Activated naive CD8-positive, alpha-beta T cell treated with anti-CD3 and anti-CD28 coated beads, Interleukin-2, amount 10 ng/mL, durations not matched to agents 7 days and 5 days (primary cell): ENCODE measurements at regions not wholly inside any gene's neighbourhood (a gene's known extent, or its start where the extent isn't known, plus 50 kb on each side); places are given as distances from the start of the nearest gene placed in this dataset.

Experiments used
- ATAC-seq: fragments of 150-1000 bp; cut with Tn5 transposase; one replicate; pipeline ENCODE4 v1.10.0; 2021; ENCODE audit warnings: low read depth, moderate library complexity
- POLR2A ChIA-PET: fragments of 350-600 bp; sonication (Branson Sonifier 250); formaldehyde crosslinking; loops from one replicate; lab custom pipeline; 2021; ENCODE audit warnings: antibody characterized with exemption; lab: Charles Lee
- DNase-seq: peaks from one replicate; pipeline ENCODE4 v3.0.0; 2021
- H3K27ac Mint-ChIP-seq: one replicate; pipeline ENCODE4 v1.8.0; 2022; ENCODE audit warnings: mild to moderate bottlenecking, mixed read lengths
- H3K27me3 Mint-ChIP-seq: one replicate; pipeline ENCODE4 v1.8.0; 2022; ENCODE audit warnings: mild to moderate bottlenecking, moderate library complexity, mixed read lengths
- H3K36me3 Mint-ChIP-seq: one replicate; pipeline ENCODE4 v1.8.0; 2021; ENCODE audit warnings: mild to moderate bottlenecking, mixed read lengths
- H3K4me1 Mint-ChIP-seq: one replicate; pipeline ENCODE4 v1.8.0; 2021; ENCODE audit warnings: mixed read lengths
- H3K4me3 Mint-ChIP-seq: one replicate; pipeline ENCODE4 v1.8.0; 2022; ENCODE audit warnings: mild to moderate bottlenecking, moderate library complexity, mixed read lengths
- H3K9me3 Mint-ChIP-seq: one replicate; pipeline ENCODE4 v1.8.0; 2021; ENCODE audit warnings: mixed read lengths

DNA sequence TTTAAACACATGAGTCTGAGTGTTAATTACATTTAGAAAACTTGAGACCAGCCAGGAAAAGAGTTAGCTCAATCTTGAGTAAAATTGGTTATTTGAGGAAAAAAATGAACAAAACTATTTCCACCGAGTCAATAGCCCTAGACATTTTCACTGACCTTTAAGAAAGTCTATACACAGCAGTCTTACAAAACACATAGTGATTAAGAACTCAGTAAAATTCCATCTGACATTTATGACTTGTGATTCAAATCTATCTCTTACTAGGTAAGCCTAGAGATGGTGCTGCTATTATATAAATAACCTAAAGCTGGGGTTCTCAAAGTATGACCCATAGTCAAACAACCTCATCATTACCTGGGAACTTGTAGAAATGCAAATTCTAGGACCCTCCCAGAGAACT is 109.1 kb upstream of the COL8A1 start:
- no peaks in the 10 kb centered on the region for H3K36me3 Mint-ChIP-seq
- H3K9me3 Mint-ChIP-seq = no peaks in the 10 kb centered on the region
- ATAC-seq (no peak), DNase-seq (no peak)
- POLR2A ChIA-PET = no interaction called here
- H3K27me3 Mint-ChIP-seq = no peaks in the 10 kb centered on the region
- H3K4me1 Mint-ChIP-seq = no peaks in the 10 kb centered on the region
- no peak overlapping the region for H3K27ac Mint-ChIP-seq
- no peak overlapping the region for H3K4me3 Mint-ChIP-seq

GRCh38 chr3:99526921-99527320 is 111.5 kb upstream of the COL8A1 start:
- H3K4me1 Mint-ChIP-seq = no peaks in the 10 kb centered on the region
- no peaks in the 10 kb centered on the region for H3K9me3 Mint-ChIP-seq
- POLR2A ChIA-PET = no interaction called here
- ATAC-seq = no peak
- DNase-seq = no peak
- H3K27me3 Mint-ChIP-seq = no peaks in the 10 kb centered on the region
- H3K27ac Mint-ChIP-seq = no peak overlapping the region
- H3K36me3 Mint-ChIP-seq = no peaks in the 10 kb centered on the region
- no peak overlapping the region for H3K4me3 Mint-ChIP-seq

GRCh38 chr3:99524559-99524958 is 113.8 kb upstream of the COL8A1 start:
- ATAC-seq (no peak), DNase-seq (no peak)
- Mint-ChIP-seq H3K27ac (no peak overlapping the region), H3K4me1 (no peaks in the 10 kb centered on the region), H3K36me3 (no peaks in the 10 kb centered on the region), H3K27me3 (no peaks in the 10 kb centered on the region), H3K9me3 (no peaks in the 10 kb centered on the region), H3K4me3 (no peak overlapping the region)
- POLR2A ChIA-PET = no interaction called here

GRCh38 chr3:99523431-99524127 is 114.8 kb upstream of the COL8A1 start:
- Mint-ChIP-seq H3K9me3 (no peaks in the 10 kb centered on the region), H3K4me1 (no peaks in the 10 kb centered on the region), H3K36me3 (no peaks in the 10 kb centered on the region), H3K27me3 (no peaks in the 10 kb centered on the region), H3K27ac (no peak overlapping the region), H3K4me3 (no peak overlapping the region)
- DNase-seq (no peak), ATAC-seq (no peak)
- POLR2A ChIA-PET = no interaction called here

DNA sequence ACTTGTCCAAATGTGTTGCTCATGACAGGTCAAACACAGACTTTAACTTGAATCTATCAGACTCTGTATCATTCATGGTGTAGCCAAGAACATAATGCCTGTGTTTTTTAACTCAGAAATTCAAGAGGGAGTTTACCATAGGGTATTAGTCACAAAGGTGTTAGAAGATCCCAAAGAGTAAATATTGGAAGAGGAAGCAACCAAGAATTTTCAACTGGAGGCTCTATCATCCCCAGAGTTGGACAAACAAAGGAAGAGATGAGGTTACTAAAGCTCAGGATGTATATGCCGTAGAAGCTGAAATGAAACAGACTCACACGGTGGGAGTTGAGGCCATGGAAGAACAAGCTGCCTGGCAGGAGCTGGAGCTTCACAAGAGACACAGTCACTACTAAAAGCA is 116.2 kb upstream of the COL8A1 start:
- Mint-ChIP-seq H3K27ac (no peak overlapping the region), H3K27me3 (no peaks in the 10 kb centered on the region), H3K9me3 (no peaks in the 10 kb centered on the region), H3K4me1 (no peaks in the 10 kb centered on the region), H3K4me3 (no peak overlapping the region), H3K36me3 (no peaks in the 10 kb centered on the region)
- POLR2A ChIA-PET = no interaction called here
- ATAC-seq = no peak
- DNase-seq = no peak

DNA sequence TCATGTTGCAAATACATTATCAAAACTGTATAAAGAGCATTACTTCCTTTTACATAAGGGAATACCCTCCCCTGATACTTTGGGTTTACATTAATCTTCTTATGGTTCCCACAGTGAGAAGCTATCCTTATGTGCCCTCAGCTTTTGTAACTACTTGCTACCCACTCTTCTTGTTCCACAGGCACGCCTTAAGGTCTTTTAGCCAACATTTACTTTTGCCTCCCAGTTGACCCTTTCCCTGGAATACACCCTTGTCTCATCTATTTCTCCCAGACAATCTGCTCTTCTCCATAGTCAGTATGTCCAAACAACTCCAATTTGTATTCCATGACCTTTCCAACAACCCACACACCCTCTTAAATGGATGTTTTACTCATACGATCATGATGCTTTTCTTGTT is 116.8 kb upstream of the COL8A1 start:
- no peaks in the 10 kb centered on the region for H3K4me1 Mint-ChIP-seq
- no peak overlapping the region for H3K27ac Mint-ChIP-seq

DNA sequence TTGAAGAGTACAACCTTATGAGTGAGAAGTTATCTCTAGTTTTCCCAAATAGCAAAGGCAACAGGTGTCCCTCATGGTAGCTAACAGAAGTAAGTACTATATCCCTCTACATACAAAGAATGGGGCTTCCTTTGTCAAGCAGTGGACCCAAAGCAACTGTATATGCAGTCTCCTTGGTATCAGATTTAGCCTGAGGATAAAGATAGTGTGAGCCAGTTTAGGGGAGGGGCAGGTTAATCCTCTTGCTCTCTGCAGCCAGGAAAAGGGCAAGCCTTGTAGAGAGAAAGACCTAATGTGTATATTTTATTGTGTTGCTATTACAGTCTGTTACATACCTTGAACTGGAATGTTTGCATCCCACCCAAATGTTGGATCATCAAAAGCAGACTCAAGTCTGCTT is 117.9 kb upstream of the COL8A1 start:
- no peaks in the 10 kb centered on the region for H3K9me3 Mint-ChIP-seq
- POLR2A ChIA-PET = no interaction called here

More for the DNA sequence above, 116.8 kb upstream of the COL8A1 start:
- Mint-ChIP-seq H3K27me3 (no peaks in the 10 kb centered on the region), H3K4me3 (no peak overlapping the region), H3K9me3 (no peaks in the 10 kb centered on the region), H3K36me3 (no peaks in the 10 kb centered on the region)
- no peak for ATAC-seq
- no peak for DNase-seq
- POLR2A ChIA-PET = no interaction called here

GRCh38 chr3:99516936-99517335 is 121.5 kb upstream of the COL8A1 start:
- no peak for DNase-seq
- POLR2A ChIA-PET = no interaction called here
- Mint-ChIP-seq H3K4me3 (no peak overlapping the region), H3K4me1 (no peaks in the 10 kb centered on the region), H3K27me3 (no peaks in the 10 kb centered on the region), H3K36me3 (no peaks in the 10 kb centered on the region), H3K27ac (no peak overlapping the region), H3K9me3 (no peaks in the 10 kb centered on the region)
- no peak for ATAC-seq

More for the DNA sequence above, 117.9 kb upstream of the COL8A1 start:
- Mint-ChIP-seq H3K36me3 (no peaks in the 10 kb centered on the region), H3K27ac (no peak overlapping the region), H3K27me3 (no peaks in the 10 kb centered on the region), H3K4me3 (no peak overlapping the region), H3K4me1 (no peaks in the 10 kb centered on the region)
- DNase-seq (no peak), ATAC-seq (no peak)

GRCh38 chr3:99515891-99516290 is 122.5 kb upstream of the COL8A1 start:
- no peaks in the 10 kb centered on the region for H3K27me3 Mint-ChIP-seq
- DNase-seq = no peak
- no peaks in the 10 kb centered on the region for H3K4me1 Mint-ChIP-seq
- POLR2A ChIA-PET = no interaction called here
- no peak for ATAC-seq
- H3K27ac Mint-ChIP-seq = no peak overlapping the region
- H3K9me3 Mint-ChIP-seq = no peaks in the 10 kb centered on the region
- H3K36me3 Mint-ChIP-seq = no peaks in the 10 kb centered on the region
- H3K4me3 Mint-ChIP-seq = no peak overlapping the region

- H3K9me3 Mint-ChIP-seq = no peaks in the 10 kb centered on the region
- H3K4me3 Mint-ChIP-seq = no peak overlapping the region
- no peak for ATAC-seq
- DNase-seq = no peak
- no peaks in the 10 kb centered on the region for H3K27me3 Mint-ChIP-seq
- H3K36me3 Mint-ChIP-seq = no peaks in the 10 kb centered on the region
- no peaks in the 10 kb centered on the region for H3K4me1 Mint-ChIP-seq
- H3K27ac Mint-ChIP-seq = no peak overlapping the region
- POLR2A ChIA-PET = no interaction called here
Measured at GRCh38 chr3:99509224-99509623, 129.2 kb upstream of the COL8A1 start.

- Mint-ChIP-seq H3K9me3 (no peaks in the 10 kb centered on the region), H3K36me3 (no peaks in the 10 kb centered on the region)
Measured at GRCh38 chr3:99508191-99508590, 130.2 kb upstream of the COL8A1 start.

DNA sequence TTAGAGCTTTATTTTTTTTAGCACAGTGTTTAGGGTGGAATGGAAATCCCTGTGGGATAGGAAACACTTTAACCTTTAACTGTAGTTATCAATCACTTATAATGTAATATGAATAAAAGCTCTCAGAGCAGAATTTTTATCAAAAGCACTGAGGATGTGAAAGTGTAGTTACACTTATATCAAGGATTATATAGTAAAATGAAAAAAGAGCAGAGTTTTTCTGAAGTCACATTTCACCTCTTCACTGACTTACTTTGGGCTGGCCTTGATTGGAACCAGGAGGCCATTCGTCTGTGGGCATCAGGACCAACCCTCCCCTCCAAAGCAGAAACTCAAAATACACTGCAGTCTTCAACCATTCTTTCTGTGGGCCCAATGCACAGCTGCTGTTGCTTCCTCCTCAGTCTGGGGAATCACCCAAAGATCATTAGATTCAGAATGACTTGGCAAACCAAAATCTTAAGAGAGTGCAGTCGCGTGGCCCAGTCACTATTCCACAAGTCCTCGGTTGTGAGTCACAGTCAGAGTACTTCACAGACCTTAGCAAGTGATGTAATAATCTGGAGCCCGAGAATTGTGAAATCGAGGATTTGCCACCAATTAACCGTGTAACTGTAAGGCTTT is 132.6 kb upstream of the COL8A1 start:
- POLR2A ChIA-PET = no interaction called here
- Mint-ChIP-seq H3K36me3 (no peaks in the 10 kb centered on the region), H3K4me1 (no peaks in the 10 kb centered on the region), H3K9me3 (no peaks in the 10 kb centered on the region), H3K27me3 (peaks cover 2% of the 10 kb centered on the region), H3K4me3 (no peak overlapping the region), H3K27ac (no peak overlapping the region)
- DNase-seq (no peak), ATAC-seq (peak; percentile 47)

More at GRCh38 chr3:99508191-99508590, 130.2 kb upstream of the COL8A1 start:
- Mint-ChIP-seq H3K27me3 (peaks cover 2% of the 10 kb centered on the region), H3K4me3 (no peak overlapping the region), H3K4me1 (no peaks in the 10 kb centered on the region), H3K27ac (no peak overlapping the region)
- ATAC-seq (no peak), DNase-seq (no peak)
- POLR2A ChIA-PET = no interaction called here

GRCh38 chr3:99505200-99505599 is 133.2 kb upstream of the COL8A1 start:
- no peak overlapping the region for H3K4me3 Mint-ChIP-seq
- POLR2A ChIA-PET = no interaction called here
- peaks cover 2% of the 10 kb centered on the region for H3K27me3 Mint-ChIP-seq
- no peaks in the 10 kb centered on the region for H3K4me1 Mint-ChIP-seq
- H3K9me3 Mint-ChIP-seq = no peaks in the 10 kb centered on the region
- no peaks in the 10 kb centered on the region for H3K36me3 Mint-ChIP-seq
- DNase-seq (no peak), ATAC-seq (no peak)
- no peak overlapping the region for H3K27ac Mint-ChIP-seq

GRCh38 chr3:99504258-99504657 is 134.1 kb upstream of the COL8A1 start:
- DNase-seq (no peak), ATAC-seq (no peak)
- no peak overlapping the region for H3K4me3 Mint-ChIP-seq
- H3K27me3 Mint-ChIP-seq = peaks cover 2% of the 10 kb centered on the region
- H3K4me1 Mint-ChIP-seq = no peaks in the 10 kb centered on the region
- no peak overlapping the region for H3K27ac Mint-ChIP-seq
- POLR2A ChIA-PET = no interaction called here
- no peaks in the 10 kb centered on the region for H3K9me3 Mint-ChIP-seq
- no peaks in the 10 kb centered on the region for H3K36me3 Mint-ChIP-seq
